ENCODE measurements at regions not wholly inside any gene's neighbourhood (a gene's known extent, or its start where the extent isn't known, plus 50 kb on each side); places are given as distances from the start of the nearest gene placed in this dataset.
A peak's percentile ranks its signal among the peaks of the same experiment; 100 is the strongest.

DNA sequence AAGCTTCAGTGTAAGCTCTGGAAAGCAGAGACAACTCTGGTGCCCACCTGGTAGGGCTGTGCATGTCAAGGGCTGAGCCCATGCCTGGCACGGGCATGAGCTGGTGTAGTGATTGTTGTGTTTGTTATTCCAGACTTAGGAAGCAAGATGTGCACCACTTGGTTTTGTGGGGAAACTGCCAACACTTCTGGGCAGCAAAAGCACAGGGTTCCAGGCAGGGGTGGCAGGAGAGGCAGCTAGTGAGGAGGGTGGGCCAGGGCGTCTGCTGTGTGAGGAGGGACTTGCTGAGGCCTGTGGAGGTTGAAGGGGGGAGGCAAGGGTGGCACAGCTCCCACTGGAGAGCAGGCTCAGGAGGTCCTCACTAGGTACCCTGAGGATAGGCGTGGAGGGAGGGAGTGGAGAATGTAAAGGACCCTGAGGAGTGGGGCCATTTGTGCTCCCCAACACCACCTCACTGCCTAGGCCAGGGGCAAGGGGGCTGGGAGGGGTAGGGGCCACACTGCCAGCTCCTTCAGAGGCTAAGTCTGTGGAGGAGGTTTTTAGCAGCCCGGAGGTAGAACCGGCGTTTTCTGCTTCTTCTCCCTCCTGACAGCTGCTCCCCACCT is 104.0 kb upstream of the POU3F3 start:
- DNase-seq (ENCODE audit: low read depth), result no peak

DNA sequence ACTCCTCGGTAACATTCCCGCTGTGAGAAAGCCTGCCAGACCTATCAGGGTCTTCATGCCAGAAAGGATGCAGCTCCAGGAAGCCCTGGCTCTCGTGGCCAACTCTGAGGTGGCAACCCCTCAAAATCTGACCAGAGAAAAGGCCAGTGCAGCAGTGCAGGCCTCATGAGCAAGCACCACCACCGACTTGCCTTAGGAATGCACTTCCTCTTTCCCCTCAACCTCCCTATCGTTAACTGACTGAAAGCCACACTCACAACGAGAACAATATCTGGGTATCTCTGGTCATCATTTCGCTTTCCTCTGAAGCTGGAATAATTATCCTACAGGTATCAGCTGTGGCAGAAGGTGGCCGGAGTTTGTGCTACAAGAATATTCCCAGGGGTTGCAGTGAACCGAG is 101.4 kb upstream of the POU3F3 start:
- no peak for DNase-seq (ENCODE audit: low read depth)

DNA sequence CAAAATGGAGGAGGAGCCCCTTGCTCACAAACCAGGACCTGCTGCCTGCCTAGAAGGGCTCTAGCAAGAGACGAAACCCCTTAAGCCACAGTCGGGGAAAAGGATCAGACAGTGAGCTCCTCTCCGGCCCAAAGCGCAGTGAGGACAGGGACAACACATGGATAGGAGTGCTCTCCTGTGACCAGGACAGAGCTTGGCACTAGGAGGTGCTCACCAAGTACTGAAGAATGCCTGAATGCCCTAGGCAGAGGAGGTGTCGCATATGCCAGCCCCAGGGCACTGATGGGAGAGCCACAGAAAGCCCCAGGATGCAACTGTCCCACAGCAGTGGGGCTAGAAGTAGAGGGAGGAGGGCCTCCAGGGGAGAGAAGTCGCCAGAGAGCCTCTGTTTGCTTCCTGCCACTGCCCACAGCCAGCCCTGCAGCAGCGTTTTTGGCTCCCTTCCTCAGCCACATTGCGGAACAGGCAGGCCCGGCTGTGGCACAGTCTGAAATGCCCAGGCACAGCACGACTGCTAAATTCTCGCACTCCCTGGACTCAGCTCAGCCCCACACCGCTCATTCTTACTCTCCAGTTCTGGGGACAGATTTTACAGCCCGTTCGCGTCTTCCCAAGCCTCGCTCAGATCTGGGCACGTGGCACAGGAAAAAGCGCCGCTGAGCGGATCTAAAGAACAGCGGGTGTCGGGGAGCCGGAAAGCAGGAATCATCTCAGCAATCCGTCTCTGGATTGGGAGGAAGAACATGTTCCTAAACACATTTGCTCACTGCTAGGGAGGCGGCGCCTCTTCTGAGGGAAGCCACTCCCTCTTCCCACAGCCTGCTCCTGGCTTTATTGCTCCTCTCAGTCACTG is 98.7 kb upstream of the POU3F3 start:
- no peak for DNase-seq (ENCODE audit: low read depth)

GRCh38 chr2:104756118-104756517 is 97.8 kb upstream of the POU3F3 start:
- no peak for DNase-seq (ENCODE audit: low read depth)

- DNase-seq (ENCODE audit: low read depth), result no peak
These were observed 96.9 kb upstream of the POU3F3 start for GRCh38 chr2:104757056-104757455.

- DNase-seq (ENCODE audit: low read depth), result peak; percentile 18
These were observed 95.7 kb upstream of the POU3F3 start for GRCh38 chr2:104758199-104758620.

- no peak for DNase-seq (ENCODE audit: low read depth)
These were observed 91.9 kb upstream of the POU3F3 start for GRCh38 chr2:104762031-104762430.

DNA sequence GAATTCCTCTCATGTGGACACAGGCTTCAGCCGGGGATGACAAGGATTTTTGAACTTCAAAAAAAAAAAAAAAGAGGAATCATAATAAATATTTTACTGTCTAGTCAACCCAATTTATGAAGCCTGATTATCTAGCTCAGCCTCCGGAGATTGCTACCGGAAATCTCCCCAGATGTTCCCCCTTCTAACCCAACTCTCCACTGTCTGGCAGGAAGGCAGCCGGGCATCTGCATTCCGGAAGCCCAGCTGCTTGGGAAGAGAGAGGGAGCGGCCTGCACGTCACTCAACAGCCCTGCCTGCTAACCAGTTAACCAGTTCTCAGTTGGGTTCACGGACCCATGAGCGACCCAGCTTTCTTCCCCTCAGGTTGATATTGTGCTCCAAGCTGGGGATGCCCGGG is 87.2 kb upstream of the POU3F3 start:
- DNase-seq (ENCODE audit: low read depth), result peak; percentile 70

GRCh38 chr2:104768694-104769093 is 85.2 kb upstream of the POU3F3 start:
- no peak for DNase-seq (ENCODE audit: low read depth)

DNA sequence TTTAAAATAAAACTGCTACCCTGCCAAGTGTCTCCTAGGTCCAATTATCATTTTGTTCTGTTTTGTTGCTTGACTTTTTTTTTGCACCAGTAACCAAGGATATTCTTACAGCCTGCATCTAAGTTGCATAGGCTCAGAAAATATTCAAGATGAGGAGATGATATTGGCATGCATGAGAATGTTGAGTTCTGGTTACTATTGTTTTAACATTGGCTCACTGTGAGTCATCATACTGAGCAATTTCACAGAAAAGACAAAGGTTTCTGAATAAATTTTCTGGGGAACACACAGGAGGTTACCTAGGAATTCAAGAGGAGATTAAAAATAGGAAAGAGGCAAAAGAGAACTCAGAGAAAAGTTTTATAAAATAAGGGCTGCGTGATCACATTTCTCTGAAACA is 84.8 kb upstream of the POU3F3 start:
- peak; percentile 79 for DNase-seq (ENCODE audit: low read depth)

GRCh38 chr2:104772996-104773395 is 80.9 kb upstream of the POU3F3 start:
- DNase-seq (ENCODE audit: low read depth), result no peak

DNA sequence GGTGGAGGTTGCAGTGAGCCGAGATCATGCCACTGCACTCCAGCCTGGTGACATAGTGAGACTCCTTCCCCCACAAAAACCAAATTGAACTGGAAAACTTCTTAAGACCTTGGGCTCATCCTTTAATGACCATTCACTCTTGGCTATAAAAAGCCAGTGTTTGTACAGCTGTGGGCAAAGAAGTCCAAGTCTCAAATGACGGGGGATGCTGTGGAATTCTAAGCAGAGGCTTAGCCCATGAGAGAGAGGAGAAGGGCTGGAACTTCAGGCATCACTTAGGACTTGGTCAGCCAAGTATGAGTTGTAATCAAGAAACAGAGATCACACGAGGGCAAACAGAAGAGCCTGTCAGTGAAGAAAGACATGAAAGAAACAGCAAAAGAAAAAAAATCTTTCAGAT is 79.3 kb upstream of the POU3F3 start:
- DNase-seq (ENCODE audit: low read depth), result no peak

GRCh38 chr2:104777721-104778120 is 76.2 kb upstream of the POU3F3 start:
- no peak for DNase-seq (ENCODE audit: low read depth)

DNA sequence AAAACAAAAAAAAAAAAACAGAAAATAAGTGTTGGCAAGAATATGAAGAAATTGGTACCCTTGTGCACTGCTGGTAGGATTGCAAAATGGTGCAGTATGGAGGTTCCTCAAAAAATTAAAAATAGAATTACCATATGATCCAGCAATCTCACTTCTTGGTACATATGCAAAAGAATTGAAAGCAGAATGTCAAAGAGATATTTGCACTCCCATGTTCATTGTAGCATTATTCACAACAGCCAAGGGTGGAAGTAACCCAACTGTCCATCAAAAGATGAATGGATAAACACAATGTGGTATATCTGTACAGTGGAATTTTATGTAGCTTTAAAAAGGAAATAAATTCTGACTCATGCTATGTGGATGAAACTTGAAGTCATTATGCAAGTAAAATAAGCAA is 72.8 kb upstream of the POU3F3 start:
- DNase-seq (ENCODE audit: low read depth), result no peak

DNA sequence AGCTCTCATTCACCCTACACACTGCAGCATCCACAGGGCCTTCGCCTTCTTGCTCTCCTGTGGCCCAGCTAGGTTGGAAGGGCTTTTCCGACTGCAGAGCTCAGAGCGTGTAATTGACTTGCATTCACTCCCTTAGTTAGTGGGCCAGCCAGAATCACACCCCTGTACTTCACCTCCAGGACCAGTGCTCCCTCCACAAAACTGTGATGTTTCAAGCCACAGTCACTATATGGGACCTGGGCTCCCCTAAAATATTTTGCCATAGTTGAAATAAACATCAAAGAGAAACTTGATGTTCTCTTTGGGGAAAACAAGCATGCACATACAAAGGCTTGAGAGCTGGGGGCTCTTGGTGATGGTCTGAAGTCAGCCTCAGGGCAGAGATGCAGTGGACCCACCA is 69.7 kb upstream of the POU3F3 start:
- DNase-seq (ENCODE audit: low read depth), result no peak

DNA sequence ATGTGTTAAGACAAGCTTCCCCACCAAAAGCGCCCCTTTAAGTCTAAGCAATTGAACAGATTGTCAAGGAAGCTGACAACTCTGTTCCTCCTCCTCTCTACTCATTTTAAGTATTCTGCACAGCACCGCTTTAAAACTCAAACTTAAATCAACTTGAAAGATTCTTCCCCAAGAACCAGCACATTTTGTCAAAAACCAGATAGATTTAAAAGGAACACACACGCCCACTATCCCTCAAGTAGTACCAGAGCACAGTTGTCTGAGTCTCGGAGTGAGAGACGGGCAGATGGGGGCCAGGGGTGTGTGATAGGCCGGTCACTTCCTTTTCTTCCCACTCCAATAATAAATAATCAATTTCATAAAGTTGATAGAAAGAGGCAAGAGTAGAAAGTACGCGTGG is 67.7 kb upstream of the POU3F3 start:
- DNase-seq (ENCODE audit: low read depth), result no peak

- DNase-seq (ENCODE audit: low read depth), result no peak
These were observed 67.1 kb upstream of the POU3F3 start for GRCh38 chr2:104786821-104787220.

- DNase-seq (ENCODE audit: low read depth), result no peak
These were observed 66.4 kb upstream of the POU3F3 start for GRCh38 chr2:104787298-104788065.

DNA sequence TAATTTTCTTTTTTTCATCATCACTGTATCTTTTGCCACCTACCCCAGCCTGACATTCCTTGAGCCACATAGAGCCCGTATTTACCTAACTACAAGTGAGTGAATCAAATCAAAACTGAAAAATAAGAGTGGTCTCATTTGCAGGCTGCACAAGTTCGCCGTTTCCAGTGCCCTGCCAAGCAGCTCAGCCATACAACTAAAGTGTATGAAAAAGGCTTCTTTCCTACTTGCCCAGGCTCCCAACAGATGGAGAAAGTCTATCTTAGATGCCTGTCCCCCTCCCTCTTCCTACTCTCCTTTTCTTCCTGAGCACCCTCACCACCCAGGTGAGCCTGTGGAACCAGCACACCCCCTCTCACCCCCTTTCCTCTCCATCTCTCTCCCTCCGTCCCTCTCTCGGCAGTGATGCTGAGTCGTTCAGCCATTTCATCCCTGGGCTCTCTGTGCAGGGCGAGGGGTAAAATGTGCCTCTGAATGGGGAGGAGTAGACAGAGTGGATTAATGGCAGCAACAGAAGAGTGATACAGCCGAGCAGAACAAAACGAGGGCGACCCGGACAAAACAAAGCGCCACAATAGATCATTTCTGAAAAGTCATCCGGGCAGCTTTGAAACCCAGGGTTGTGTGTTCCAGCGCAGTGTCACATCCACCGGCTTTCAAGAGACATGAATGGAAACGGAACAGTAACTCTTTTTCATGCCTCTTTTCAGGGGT is 65.0 kb upstream of the POU3F3 start:
- DNase-seq (ENCODE audit: low read depth), result no peak

GRCh38 chr2:104790100-104790811 is 63.7 kb upstream of the POU3F3 start:
- no peak for DNase-seq (ENCODE audit: low read depth)

DNA sequence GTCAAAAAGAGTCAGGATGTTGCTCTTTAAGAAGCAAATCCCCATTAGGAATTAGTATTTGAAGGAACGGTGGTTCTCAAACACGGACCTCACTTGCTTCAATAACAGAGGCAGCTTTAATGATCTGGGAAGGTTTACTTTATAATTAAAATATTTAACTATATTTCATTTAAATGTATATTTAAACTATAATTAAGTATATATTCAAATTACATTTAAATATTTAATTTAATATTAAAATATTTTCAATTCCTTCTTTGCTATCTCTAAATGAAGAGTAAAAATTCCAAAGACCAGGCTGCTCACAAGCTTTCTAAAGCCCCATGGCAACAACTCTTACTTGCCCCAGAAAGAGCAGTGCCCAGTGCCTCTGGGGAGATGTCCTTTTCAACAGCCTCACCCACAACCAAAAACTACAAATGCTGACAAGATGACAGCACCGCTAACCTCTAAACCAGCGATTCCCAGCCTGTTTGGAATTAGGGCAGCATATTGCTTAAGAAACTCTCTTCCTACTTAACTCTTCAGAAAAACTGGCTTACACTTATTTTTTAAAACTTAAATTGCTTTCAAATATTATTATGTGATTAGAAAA is 62.9 kb upstream of the POU3F3 start:
- no peak for DNase-seq (ENCODE audit: low read depth)

All from HT1080 (cell line).